NB4 (cell line): ENCODE measurements at regions not wholly inside any gene's neighbourhood (a gene's known extent, or its start where the extent isn't known, plus 50 kb on each side); places are given as distances from the start of the nearest gene placed in this dataset.
"Not testable (repeated sequence)": the region's sequence is repeated elsewhere in the genome, so short reads cannot be mapped to it uniquely, and the experiment has no call there.

ENCODE experiments used
- DNase-seq: peaks from one replicate; pipeline ENCODE4 v3.0.0; 2010; ENCODE audit warnings: low read depth
- H3K4me3 ChIP-seq: one replicate; pipeline ENCODE4 v1.5.1; 2011; ENCODE audit warnings: mild to moderate bottlenecking, low read depth, low read length, moderate library complexity
- MYC ChIP-seq: IDR thresholded peaks from 2 replicates; pipeline ENCODE4 v1.6.1; 2011; ENCODE audit warnings: low read depth, low read length
- POLR2A ChIP-seq: IDR thresholded peaks from 2 replicates; pipeline ENCODE4 v1.6.1; 2011; ENCODE audit warnings: mild to moderate bottlenecking; ENCODE audit not compliant: insufficient read length; ENCODE audit errors: extremely low read depth
- TF ChIP-seq, protein P1 (sequence below): IDR thresholded peaks from one replicate; pipeline ENCODE4 v1.5.1; 2012; ENCODE audit warnings: low read depth, low read length
- TF ChIP-seq, protein P2 (sequence below): IDR thresholded peaks from 2 replicates; pipeline ENCODE4 v1.6.1; 2011; ENCODE audit warnings: low read depth, low read length

DNA sequence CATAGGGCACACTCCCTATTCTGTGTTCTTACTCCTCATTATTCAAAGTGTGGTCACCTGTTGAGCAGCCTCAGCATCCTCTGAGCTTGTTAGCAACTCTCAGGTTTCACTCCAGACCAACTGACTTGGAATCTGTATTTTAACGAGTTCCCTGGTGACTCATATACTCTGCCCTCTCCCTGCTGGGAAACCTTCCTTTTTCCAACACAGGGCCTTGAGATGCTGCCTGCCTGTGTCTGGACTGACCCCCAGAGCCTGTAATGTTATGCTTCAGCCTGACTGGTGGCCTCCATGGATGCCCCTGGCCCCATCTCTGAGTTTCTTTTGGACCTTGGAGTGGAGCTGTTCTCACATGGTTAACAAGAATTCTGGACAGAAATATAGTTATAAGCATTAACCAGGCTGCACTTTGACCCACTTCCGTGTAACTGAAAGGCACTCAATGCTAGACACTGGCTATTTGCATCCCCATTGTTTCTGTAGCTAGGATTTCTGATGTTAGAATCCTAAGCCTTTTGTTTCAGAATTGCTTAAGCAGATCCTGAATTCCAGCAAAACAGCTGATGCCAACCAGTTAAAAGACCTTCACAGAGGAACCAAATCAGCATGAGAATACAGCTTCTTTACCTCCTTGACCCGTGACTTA, 262.6 kb downstream of the STIM2 start:
- no peak overlapping the region for H3K4me3 ChIP-seq
- DNase-seq, result no peak

DNA sequence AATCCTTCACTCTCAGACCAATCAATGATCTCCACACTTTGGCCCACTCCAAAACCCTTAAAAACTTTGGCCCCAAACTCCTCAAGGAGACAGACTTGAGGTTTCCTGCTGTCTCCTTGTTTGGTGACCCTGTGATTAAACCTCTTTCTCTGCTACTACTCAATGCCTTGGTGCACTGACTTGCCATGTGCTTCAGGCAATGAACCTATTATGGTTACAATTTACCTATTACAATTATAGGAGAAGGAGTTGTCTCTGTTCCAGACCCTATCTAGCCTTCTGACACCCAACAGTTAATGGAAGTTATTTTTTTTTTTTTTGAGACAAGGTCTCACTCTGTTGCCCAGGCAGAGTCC, 263.1 kb downstream of the STIM2 start:
- TF ChIP-seq MYC, result no peak
- no peak for TF ChIP-seq POLR2A
- TF ChIP-seq, protein P1, sequence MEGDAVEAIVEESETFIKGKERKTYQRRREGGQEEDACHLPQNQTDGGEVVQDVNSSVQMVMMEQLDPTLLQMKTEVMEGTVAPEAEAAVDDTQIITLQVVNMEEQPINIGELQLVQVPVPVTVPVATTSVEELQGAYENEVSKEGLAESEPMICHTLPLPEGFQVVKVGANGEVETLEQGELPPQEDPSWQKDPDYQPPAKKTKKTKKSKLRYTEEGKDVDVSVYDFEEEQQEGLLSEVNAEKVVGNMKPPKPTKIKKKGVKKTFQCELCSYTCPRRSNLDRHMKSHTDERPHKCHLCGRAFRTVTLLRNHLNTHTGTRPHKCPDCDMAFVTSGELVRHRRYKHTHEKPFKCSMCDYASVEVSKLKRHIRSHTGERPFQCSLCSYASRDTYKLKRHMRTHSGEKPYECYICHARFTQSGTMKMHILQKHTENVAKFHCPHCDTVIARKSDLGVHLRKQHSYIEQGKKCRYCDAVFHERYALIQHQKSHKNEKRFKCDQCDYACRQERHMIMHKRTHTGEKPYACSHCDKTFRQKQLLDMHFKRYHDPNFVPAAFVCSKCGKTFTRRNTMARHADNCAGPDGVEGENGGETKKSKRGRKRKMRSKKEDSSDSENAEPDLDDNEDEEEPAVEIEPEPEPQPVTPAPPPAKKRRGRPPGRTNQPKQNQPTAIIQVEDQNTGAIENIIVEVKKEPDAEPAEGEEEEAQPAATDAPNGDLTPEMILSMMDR, result no peak
- TF ChIP-seq, protein P2, sequence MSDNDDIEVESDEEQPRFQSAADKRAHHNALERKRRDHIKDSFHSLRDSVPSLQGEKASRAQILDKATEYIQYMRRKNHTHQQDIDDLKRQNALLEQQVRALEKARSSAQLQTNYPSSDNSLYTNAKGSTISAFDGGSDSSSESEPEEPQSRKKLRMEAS, result no peak
- no peak for DNase-seq
- H3K4me3 ChIP-seq, result no peak overlapping the region

More for the DNA sequence above, 262.6 kb downstream of the STIM2 start:
- TF ChIP-seq, protein P2, result no peak
- no peak for TF ChIP-seq POLR2A
- TF ChIP-seq, protein P1, result no peak
- TF ChIP-seq MYC, result no peak

DNA sequence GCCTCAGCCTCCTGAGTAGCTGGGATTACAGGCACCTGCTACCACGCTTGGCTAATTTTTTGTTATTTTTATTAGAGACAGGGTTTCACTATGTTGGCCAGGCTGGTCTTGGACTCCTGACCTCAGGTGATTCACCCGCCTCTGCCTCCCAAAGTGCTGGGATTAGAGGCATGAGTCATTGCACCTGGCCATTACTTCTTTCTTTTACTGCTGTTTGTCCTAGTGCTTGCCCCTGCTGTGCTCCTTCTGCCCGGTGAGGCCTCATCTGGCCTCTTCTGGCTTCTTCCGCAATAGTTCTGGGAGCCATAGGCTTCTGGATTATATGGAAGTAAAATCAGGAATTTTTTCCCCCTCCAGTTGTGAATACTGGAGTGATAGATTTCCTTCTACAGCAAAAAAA, 266.3 kb downstream of the STIM2 start:
- not testable (repeated sequence) for H3K4me3 ChIP-seq, DNase-seq

DNA sequence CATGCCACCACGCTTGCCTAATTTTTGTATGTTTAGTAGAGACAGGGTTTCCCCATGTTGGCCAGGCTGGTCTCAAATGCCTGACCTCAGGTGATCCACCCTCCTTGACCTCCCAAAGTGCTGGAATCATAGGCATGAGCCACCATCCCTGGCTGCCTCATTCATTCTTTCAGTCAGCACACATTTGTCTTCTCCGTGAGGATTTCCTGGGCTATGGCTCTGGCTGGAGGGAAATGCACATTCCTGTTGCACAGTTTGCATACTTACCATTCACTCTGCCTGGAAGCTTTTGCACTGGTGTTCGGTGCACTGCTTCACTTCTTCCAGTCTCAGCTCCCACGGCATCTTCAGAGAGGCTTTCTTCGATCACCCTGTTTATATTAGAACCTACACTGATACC, 267.8 kb downstream of the STIM2 start:
- TF ChIP-seq, protein P2, result no peak
- TF ChIP-seq MYC (no peak), POLR2A (no peak)
- TF ChIP-seq, protein P1, result no peak
- no peak overlapping the region for H3K4me3 ChIP-seq
- DNase-seq, result no peak

DNA sequence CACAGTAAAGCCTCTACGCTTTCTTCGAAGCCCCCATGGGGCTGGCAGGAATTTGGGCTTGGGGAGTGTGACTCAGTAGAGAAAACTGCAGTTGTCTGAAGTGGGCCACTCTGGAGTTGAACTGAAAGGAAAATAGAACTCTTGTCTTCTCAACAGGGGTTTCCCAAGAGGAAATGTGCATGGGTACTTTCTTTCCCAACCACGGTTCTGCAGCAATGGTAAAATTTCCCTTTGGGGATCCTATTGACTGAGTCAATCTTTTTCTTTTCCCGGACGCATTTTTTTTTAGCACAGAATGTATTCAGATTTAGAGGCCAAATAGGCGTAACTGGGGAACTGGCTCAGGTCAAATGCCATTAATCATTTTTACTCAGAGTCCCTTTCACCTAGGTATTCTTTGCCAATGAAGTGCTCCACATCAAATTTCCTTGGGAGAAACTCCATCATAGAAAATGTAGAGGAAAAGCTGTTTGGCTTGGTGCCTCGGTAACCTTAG, 269.3 kb downstream of the STIM2 start:
- no peak overlapping the region for H3K4me3 ChIP-seq
- DNase-seq, result no peak
- TF ChIP-seq, protein P1, result no peak
- TF ChIP-seq POLR2A (no peak), MYC (no peak)
- TF ChIP-seq, protein P2, result no peak

DNA sequence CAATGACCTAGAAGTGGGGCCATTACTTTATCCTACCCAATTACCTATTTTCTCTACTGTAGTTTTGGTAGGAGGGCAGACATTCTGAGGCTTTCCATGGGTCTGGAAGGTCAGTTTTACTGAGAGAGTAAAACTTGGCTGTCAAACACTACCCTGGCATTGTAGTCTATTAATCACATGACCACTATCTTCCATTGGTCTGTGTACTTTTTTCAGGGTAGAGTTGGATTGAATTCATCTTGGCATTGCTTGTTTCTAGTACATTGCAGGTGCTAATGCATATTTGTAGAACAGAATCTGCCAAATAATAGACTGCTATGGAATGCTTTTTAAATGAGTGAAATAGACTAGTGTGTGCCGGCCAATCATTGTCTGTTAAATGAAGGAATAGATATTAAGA, 271.9 kb downstream of the STIM2 start:
- TF ChIP-seq, protein P2, result no peak
- no peak for DNase-seq
- no peak overlapping the region for H3K4me3 ChIP-seq

DNA sequence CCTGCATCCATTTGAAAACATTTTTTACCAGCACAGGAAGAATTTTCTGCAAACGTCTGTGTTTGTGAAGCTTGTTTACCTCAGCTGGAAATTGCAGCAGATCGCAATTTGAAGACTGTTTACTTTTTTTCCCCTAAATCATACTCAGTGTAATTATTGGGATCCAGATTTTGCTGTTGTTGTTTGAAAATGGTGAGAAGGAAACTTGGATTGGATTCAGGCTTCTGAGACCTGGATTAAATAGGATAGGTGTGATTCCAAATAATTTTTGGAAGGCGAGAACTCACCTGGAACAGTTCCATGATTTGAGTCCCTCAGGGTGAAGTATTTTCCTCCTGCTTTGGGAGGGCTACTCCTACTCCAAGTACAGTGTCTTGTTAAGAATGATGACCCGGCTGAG, 279.8 kb downstream of the STIM2 start:
- TF ChIP-seq, protein P2, result no peak
- TF ChIP-seq, protein P1, result no peak
- no peak for TF ChIP-seq POLR2A
- no peak for TF ChIP-seq MYC
- no peak for DNase-seq
- H3K4me3 ChIP-seq, result no peak overlapping the region
